SK-N-SH treated with all-trans-retinoic acid at 6 μM for 48 hours (cell line): ENCODE measurements at regions not wholly inside any gene's neighbourhood (a gene's known extent, or its start where the extent isn't known, plus 50 kb on each side); places are given as distances from the start of the nearest gene placed in this dataset.

Experiments
- ATAC-seq: fragments of 200-7000 bp; cut with Tn5 transposase; 3 replicates; pipeline ENCODE4 v1.9.1; 2020; ENCODE audit warnings: mild to moderate bottlenecking, moderate library complexity
- BACH2 ChIP-seq: fragments of 250-450 bp; sonication (Bioruptor Pico); IDR thresholded peaks from 2 replicates; pipeline ENCODE4 v1.9.0; 2021; ENCODE audit warnings: mild to moderate bottlenecking, borderline replicate concordance
- CSDC2 ChIP-seq: fragments of 250-450 bp; sonication (Bioruptor Pico); IDR thresholded peaks from 2 replicates; pipeline ENCODE4 v1.5.0; 2020; ENCODE audit warnings: mild to moderate bottlenecking, moderate library complexity
- ESRRG ChIP-seq: fragments of 250-450 bp; sonication (Bioruptor Pico); IDR thresholded peaks from 2 replicates; pipeline ENCODE4 v1.6.1; 2021; ENCODE audit warnings: mild to moderate bottlenecking
- GLIS3 ChIP-seq: fragments of 250-450 bp; sonication (Bioruptor Pico); IDR thresholded peaks from 2 replicates; pipeline ENCODE4 v1.5.0; 2020; ENCODE audit warnings: mild to moderate bottlenecking, moderate library complexity
- ISL1 ChIP-seq: fragments of 250-450 bp; sonication (Bioruptor Pico); IDR thresholded peaks from 2 replicates; pipeline ENCODE4 v2.1.2; 2022; ENCODE audit warnings: mild to moderate bottlenecking, moderate library complexity
- OSR1 ChIP-seq: fragments of 250-450 bp; sonication (Bioruptor Pico); IDR thresholded peaks from 2 replicates; pipeline ENCODE4 v1.8.0; 2022; ENCODE audit warnings: moderate library complexity, mild to moderate bottlenecking, inconsistent platforms
- PPARA ChIP-seq: fragments of 250-450 bp; sonication (Bioruptor Pico); IDR thresholded peaks from 2 replicates; pipeline ENCODE4 v1.5.0; 2020; ENCODE audit warnings: mild to moderate bottlenecking, borderline replicate concordance
- RARB ChIP-seq: fragments of 250-450 bp; sonication (Bioruptor Pico); IDR thresholded peaks from 2 replicates; pipeline ENCODE4 v1.8.0; 2021; ENCODE audit warnings: mild to moderate bottlenecking, moderate library complexity
- SNAI2 ChIP-seq: fragments of 250-450 bp; sonication (Bioruptor Pico); IDR thresholded peaks from 2 replicates; pipeline ENCODE4 v1.5.0; 2020; ENCODE audit warnings: mild to moderate bottlenecking, moderate library complexity
- TCF4 ChIP-seq: fragments of 250-450 bp; sonication (Bioruptor Pico); IDR thresholded peaks from 2 replicates; pipeline ENCODE4 v1.8.0; 2021; ENCODE audit warnings: mild to moderate bottlenecking, moderate library complexity, borderline replicate concordance
- TOX ChIP-seq: fragments of 250-450 bp; sonication (Bioruptor Pico); IDR thresholded peaks from 2 replicates; pipeline ENCODE4 v1.8.0; 2021; ENCODE audit warnings: mild to moderate bottlenecking, moderate library complexity, borderline replicate concordance
- ZC3H10 ChIP-seq: fragments of 250-450 bp; sonication (Bioruptor Pico); IDR thresholded peaks from 2 replicates; pipeline ENCODE4 v1.5.1; 2021; ENCODE audit warnings: mild to moderate bottlenecking, moderate library complexity
- ZFP3 ChIP-seq: fragments of 250-450 bp; sonication (Bioruptor Pico); IDR thresholded peaks from 2 replicates; pipeline ENCODE4 v1.5.0; 2020; ENCODE audit warnings: mild to moderate bottlenecking, moderate library complexity
- ZFP30 ChIP-seq: fragments of 450-650 bp; formaldehyde crosslinking; IDR thresholded peaks from 2 replicates; pipeline ENCODE4 v1.5.0; 2022; ENCODE audit warnings: mild to moderate bottlenecking, moderate library complexity
- ZNF565 ChIP-seq: fragments of 450-650 bp; formaldehyde crosslinking; conservative IDR thresholded peaks from 2 replicates; pipeline ENCODE4 v1.5.0; 2020; ENCODE audit warnings: low read depth, mild to moderate bottlenecking, moderate library complexity
- ZNF70 ChIP-seq: fragments of 450-650 bp; formaldehyde crosslinking; IDR thresholded peaks from 2 replicates; pipeline ENCODE4 v1.5.0; 2020; ENCODE audit warnings: mild to moderate bottlenecking, moderate library complexity
- ZNF8 ChIP-seq: fragments of 450-650 bp; formaldehyde crosslinking; IDR thresholded peaks from 2 replicates; pipeline ENCODE4 v1.5.0; 2020; ENCODE audit warnings: mild to moderate bottlenecking, moderate library complexity
- TF ChIP-seq, protein P1 (sequence below): fragments of 250-450 bp; sonication (Bioruptor Pico); IDR thresholded peaks from 2 replicates; pipeline ENCODE4 v1.5.1; 2020; ENCODE audit warnings: low read depth, mild to moderate bottlenecking, moderate library complexity
- TF ChIP-seq, protein P2 (sequence below): fragments of 250-450 bp; sonication (Bioruptor Pico); IDR thresholded peaks from 2 replicates; pipeline ENCODE4 v1.5.0; 2020; ENCODE audit warnings: mild to moderate bottlenecking, moderate library complexity
- TF ChIP-seq, protein P3 (sequence below): fragments of 250-450 bp; sonication (Bioruptor Pico); IDR thresholded peaks from 2 replicates; pipeline ENCODE4 v1.8.0; 2021; ENCODE audit warnings: low read depth, mild to moderate bottlenecking, moderate library complexity, borderline replicate concordance

DNA sequence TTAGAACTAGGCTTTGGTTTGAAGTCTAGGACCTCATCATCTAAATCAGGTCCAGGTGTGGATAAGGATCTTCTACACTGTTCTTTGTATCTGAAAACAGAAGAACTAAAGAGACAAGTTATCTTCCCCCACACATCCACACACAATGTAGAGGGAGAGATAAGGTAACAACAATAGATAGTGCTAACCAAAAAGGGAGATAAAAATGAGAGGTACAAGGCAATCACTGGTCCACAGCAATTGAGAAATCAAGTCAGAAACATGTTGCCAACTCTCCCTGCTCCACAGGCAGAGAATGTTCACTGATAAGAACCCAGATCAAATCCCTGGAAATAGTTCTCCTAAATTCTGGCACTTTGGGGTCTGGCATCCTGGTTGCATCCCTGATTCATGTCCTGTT, 75.8 kb upstream of the LHX8 start:
- TF ChIP-seq TCF4 (CRISPR knock-in tag) (peak; percentile 88; the same call in 1 of the 2 replicates), ZFP3 (CRISPR knock-in tag) (no peak)
- no peak for ATAC-seq

DNA sequence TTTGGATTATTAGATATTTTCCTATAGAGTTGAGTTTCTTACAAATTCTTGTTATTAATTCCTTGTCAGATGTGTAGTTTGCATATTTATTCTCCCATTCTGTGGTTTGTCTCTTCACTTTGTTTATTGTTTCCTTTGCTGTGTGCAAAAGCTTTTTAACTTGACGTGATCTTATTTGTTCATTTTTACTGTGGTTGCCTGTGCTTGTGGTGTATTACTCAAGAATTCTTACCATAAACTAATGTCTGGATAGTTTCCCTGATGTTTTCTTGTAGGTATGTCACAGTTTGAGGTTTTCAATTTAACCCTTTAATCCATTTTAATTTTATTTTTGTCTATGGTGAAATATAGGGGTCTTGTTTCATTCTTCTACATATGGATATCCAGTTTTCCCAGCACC, 72.1 kb upstream of the LHX8 start:
- ATAC-seq = no peak
- TF ChIP-seq ZNF565 = no peak
- no peak for TF ChIP-seq ZC3H10
- TF ChIP-seq SNAI2 = no peak
- TF ChIP-seq BACH2 (CRISPR knock-in tag) = no peak
- TF ChIP-seq ZFP3 (CRISPR knock-in tag) = no peak
- no peak for TF ChIP-seq ZNF70 (CRISPR knock-in tag)
- TF ChIP-seq ZFP30 = no peak
- TF ChIP-seq GLIS3 (CRISPR knock-in tag) = no peak
- TF ChIP-seq, protein P1, sequence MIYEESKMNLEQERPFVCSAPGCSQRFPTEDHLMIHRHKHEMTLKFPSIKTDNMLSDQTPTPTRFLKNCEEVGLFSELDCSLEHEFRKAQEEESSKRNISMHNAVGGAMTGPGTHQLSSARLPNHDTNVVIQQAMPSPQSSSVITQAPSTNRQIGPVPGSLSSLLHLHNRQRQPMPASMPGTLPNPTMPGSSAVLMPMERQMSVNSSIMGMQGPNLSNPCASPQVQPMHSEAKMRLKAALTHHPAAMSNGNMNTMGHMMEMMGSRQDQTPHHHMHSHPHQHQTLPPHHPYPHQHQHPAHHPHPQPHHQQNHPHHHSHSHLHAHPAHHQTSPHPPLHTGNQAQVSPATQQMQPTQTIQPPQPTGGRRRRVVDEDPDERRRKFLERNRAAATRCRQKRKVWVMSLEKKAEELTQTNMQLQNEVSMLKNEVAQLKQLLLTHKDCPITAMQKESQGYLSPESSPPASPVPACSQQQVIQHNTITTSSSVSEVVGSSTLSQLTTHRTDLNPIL = no peak
- TF ChIP-seq ESRRG (CRISPR knock-in tag) = no peak
- no peak for TF ChIP-seq RARB (CRISPR knock-in tag)
- no peak for TF ChIP-seq ZNF8 (CRISPR knock-in tag)
- TF ChIP-seq ISL1 = no peak
- TF ChIP-seq, protein P2, sequence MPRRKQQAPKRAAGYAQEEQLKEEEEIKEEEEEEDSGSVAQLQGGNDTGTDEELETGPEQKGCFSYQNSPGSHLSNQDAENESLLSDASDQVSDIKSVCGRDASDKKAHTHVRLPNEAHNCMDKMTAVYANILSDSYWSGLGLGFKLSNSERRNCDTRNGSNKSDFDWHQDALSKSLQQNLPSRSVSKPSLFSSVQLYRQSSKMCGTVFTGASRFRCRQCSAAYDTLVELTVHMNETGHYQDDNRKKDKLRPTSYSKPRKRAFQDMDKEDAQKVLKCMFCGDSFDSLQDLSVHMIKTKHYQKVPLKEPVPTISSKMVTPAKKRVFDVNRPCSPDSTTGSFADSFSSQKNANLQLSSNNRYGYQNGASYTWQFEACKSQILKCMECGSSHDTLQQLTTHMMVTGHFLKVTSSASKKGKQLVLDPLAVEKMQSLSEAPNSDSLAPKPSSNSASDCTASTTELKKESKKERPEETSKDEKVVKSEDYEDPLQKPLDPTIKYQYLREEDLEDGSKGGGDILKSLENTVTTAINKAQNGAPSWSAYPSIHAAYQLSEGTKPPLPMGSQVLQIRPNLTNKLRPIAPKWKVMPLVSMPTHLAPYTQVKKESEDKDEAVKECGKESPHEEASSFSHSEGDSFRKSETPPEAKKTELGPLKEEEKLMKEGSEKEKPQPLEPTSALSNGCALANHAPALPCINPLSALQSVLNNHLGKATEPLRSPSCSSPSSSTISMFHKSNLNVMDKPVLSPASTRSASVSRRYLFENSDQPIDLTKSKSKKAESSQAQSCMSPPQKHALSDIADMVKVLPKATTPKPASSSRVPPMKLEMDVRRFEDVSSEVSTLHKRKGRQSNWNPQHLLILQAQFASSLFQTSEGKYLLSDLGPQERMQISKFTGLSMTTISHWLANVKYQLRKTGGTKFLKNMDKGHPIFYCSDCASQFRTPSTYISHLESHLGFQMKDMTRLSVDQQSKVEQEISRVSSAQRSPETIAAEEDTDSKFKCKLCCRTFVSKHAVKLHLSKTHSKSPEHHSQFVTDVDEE (CRISPR knock-in tag) = no peak
- no peak for TF ChIP-seq CSDC2 (CRISPR knock-in tag)
- TF ChIP-seq PPARA (CRISPR knock-in tag) = no peak
- TF ChIP-seq, protein P3, sequence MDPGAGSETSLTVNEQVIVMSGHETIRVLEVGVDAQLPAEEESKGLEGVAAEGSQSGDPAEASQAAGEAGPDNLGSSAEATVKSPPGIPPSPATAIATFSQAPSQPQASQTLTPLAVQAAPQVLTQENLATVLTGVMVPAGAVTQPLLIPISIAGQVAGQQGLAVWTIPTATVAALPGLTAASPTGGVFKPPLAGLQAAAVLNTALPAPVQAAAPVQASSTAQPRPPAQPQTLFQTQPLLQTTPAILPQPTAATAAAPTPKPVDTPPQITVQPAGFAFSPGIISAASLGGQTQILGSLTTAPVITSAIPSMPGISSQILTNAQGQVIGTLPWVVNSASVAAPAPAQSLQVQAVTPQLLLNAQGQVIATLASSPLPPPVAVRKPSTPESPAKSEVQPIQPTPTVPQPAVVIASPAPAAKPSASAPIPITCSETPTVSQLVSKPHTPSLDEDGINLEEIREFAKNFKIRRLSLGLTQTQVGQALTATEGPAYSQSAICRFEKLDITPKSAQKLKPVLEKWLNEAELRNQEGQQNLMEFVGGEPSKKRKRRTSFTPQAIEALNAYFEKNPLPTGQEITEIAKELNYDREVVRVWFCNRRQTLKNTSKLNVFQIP = no peak

DNA sequence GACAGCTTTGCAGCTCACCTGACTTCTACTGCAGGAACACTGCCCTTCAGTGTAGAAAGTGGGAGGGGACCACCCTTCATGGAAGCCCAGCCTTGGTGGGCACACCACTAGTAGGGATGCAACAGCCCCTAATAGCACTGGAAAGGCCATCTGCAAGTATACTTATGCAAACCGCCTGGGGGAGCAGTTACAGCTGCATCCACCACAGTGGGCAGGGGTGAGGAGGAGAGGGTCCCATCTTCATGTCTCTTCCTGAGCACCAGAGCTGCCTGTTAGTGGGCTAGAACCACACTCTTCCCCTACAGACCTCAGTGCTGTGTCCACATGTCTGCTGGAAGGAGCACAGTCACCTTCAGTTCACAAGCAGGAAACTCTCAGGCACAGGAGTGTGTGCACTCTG, 66.2 kb upstream of the LHX8 start:
- no peak for ATAC-seq
- TF ChIP-seq ZNF8 (CRISPR knock-in tag) (no peak), ZC3H10 (no peak), CSDC2 (CRISPR knock-in tag) (no peak)

GRCh38 chr1:75074831-75075395, 59.3 kb upstream of the LHX8 start:
- ATAC-seq = no peak
- TF ChIP-seq ZNF8 (CRISPR knock-in tag) = no peak
- TF ChIP-seq ESRRG (CRISPR knock-in tag) = no peak
- TF ChIP-seq TCF4 (CRISPR knock-in tag) = no peak
- no peak for TF ChIP-seq CSDC2 (CRISPR knock-in tag)

- TF ChIP-seq PPARA (CRISPR knock-in tag) (no peak), ZFP30 (no peak), OSR1 (CRISPR knock-in tag) (no peak), TOX (no peak), ZNF70 (CRISPR knock-in tag) (no peak), ISL1 (no peak), BACH2 (CRISPR knock-in tag) (no peak), ESRRG (CRISPR knock-in tag) (no peak), CSDC2 (CRISPR knock-in tag) (no peak), TCF4 (CRISPR knock-in tag) (peak; percentile 80; the same call in 1 of the 2 replicates), ZC3H10 (no peak), ZNF8 (CRISPR knock-in tag) (peak; percentile 47; the same call in 1 of the 2 replicates)
- TF ChIP-seq, protein P1 = no peak
- TF ChIP-seq, protein P2 (CRISPR knock-in tag) = no peak
- TF ChIP-seq, all 23 proteins: peak for 2
Observed at GRCh38 chr1:75079538-75080290, 54.5 kb upstream of the LHX8 start.

More at GRCh38 chr1:75079538-75080290, 54.5 kb upstream of the LHX8 start:
- no peak for ATAC-seq
